ENCODE measurements at regions not wholly inside any gene's neighbourhood (a gene's known extent, or its start where the extent isn't known, plus 50 kb on each side); places are given as distances from the start of the nearest gene placed in this dataset.

DNA sequence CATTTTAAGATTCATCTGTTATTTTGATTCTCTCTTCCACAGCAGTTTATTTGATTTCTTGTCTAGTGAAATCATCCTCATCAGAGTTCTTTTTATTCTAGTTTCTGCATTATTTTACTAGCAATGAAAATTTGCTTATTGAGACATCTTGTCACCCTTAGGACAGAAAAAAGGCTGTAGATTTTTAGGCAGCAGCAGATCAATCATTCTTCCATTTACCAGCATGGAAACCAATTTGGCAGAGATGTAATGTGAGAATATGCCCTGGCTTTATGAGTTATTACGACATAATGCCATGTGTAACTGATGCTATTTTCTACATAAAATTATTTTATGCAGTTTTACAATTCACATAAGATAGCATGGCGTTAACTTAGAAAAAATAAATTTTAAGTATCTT is 688.6 kb upstream of the SLC10A2 start:
- H3K4me1 ChIP-seq, result no peaks in the 10 kb centered on the region
- H3K9me3 ChIP-seq, result no peaks in the 10 kb centered on the region
- H3K27me3 ChIP-seq, result no peaks in the 10 kb centered on the region
- H3K36me3 ChIP-seq, result no peaks in the 10 kb centered on the region
- no peak overlapping the region for H3K27ac ChIP-seq
- intact Hi-C loops (cut with DNase I; ENCODE audit: low total_unique reads), result no loop called here
- no peak overlapping the region for H3K4me3 ChIP-seq
- no peak for DNase-seq
- TF ChIP-seq, protein P1, sequence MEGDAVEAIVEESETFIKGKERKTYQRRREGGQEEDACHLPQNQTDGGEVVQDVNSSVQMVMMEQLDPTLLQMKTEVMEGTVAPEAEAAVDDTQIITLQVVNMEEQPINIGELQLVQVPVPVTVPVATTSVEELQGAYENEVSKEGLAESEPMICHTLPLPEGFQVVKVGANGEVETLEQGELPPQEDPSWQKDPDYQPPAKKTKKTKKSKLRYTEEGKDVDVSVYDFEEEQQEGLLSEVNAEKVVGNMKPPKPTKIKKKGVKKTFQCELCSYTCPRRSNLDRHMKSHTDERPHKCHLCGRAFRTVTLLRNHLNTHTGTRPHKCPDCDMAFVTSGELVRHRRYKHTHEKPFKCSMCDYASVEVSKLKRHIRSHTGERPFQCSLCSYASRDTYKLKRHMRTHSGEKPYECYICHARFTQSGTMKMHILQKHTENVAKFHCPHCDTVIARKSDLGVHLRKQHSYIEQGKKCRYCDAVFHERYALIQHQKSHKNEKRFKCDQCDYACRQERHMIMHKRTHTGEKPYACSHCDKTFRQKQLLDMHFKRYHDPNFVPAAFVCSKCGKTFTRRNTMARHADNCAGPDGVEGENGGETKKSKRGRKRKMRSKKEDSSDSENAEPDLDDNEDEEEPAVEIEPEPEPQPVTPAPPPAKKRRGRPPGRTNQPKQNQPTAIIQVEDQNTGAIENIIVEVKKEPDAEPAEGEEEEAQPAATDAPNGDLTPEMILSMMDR (IDR thresholded peaks at IDR 0.05), result no peak

DNA sequence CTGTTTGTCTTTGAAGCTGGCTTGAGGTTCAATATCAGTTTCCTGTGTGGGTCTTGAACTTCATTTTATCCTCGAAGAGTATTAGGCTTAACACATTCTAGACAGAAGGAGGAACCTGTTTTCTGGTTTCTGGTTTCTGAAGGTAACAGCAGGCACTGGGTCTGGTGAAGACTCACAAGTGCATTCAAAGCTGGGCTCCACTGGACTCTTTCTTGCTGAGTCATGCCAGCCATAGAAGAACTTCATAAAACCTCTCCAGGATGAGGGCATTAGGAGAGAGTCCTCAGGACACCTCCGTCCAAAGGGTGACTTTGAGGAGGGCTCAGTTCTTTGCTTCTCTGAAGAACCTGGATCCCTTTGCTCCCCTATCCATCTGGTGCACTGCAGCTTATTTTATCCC is 668.6 kb upstream of the SLC10A2 start:
- Histone ChIP-seq H3K4me3 (no peak overlapping the region), H3K36me3 (no peaks in the 10 kb centered on the region), H3K27me3 (no peaks in the 10 kb centered on the region), H3K4me1 (no peaks in the 10 kb centered on the region), H3K27ac (no peak overlapping the region), H3K9me3 (no peaks in the 10 kb centered on the region)
- no peak for DNase-seq
- TF ChIP-seq, protein P1 (IDR thresholded peaks at IDR 0.05), result no peak
- intact Hi-C loops (cut with DNase I; ENCODE audit: low total_unique reads), result no loop called here

DNA sequence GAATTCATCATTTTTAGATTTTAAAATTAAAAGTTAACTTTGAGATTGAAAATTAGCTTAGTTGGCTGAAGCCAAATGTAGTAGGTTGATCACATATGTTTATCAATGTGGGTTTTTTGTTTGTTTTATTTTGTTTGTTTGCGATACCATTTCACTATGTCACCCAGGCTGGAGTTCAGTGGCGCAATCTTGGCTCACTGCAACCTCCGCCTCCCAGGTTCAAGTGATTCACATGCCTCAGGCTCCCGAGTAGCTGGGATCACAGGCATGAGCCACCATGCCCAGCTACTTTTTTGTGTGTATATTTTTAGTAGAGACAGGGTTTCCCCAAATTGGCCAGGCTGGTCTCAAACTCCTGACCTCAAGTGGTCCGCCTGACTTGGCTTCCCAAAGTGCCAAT is 665.7 kb upstream of the SLC10A2 start:
- Histone ChIP-seq H3K36me3 (no peaks in the 10 kb centered on the region), H3K9me3 (no peaks in the 10 kb centered on the region), H3K27ac (no peak overlapping the region), H3K4me3 (no peak overlapping the region), H3K4me1 (no peaks in the 10 kb centered on the region), H3K27me3 (no peaks in the 10 kb centered on the region)
- TF ChIP-seq, protein P1 (IDR thresholded peaks at IDR 0.05), result no peak
- DNase-seq, result no peak
- intact Hi-C loops (cut with DNase I; ENCODE audit: low total_unique reads), result no loop called here

DNA sequence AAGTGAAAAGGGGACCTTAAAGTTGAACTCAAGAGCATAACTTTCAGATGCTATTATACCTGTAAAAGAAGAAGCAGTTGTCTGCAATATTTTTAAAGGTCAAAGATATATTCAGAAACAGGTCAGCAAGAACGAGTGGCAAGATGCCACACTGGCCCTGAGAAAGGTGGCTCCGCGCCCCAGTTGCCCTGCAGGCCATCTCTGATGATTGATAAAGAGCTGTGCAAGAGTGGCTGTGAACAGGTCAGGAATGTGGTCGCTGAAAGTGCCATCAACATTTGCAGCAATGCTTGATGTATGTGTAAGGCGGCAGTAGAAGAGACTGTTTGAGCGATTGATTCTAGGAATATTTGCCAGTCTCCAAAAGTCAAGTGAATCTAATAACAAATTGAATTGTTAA is 664.2 kb upstream of the SLC10A2 start:
- no peak for DNase-seq
- Histone ChIP-seq H3K27me3 (no peaks in the 10 kb centered on the region), H3K4me3 (no peak overlapping the region), H3K9me3 (no peaks in the 10 kb centered on the region), H3K27ac (no peak overlapping the region), H3K4me1 (no peaks in the 10 kb centered on the region), H3K36me3 (no peaks in the 10 kb centered on the region)
- intact Hi-C loops (cut with DNase I; ENCODE audit: low total_unique reads), result no loop called here
- TF ChIP-seq, protein P1 (IDR thresholded peaks at IDR 0.05), result no peak

DNA sequence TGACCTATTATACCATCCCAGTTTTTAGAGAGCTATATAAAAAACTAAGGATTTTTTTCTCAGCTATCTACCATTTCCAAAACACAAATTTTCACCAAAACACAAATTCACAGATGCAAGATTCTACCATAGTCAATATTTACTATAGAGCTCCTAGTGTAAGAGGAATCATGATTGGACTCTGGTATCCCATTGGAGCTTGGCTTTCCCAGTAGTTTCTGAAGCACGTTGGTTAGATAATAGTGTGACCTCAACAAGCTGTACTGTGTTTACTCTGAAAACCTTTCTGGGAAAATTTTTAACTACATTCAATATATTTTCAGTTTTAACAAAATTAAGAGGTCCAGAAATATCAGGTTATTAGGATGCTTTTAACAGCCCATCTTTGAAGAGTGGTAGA is 660.6 kb upstream of the SLC10A2 start:
- Histone ChIP-seq H3K36me3 (no peaks in the 10 kb centered on the region), H3K27me3 (no peaks in the 10 kb centered on the region), H3K4me3 (no peak overlapping the region), H3K27ac (no peak overlapping the region), H3K4me1 (no peaks in the 10 kb centered on the region), H3K9me3 (no peaks in the 10 kb centered on the region)
- TF ChIP-seq, protein P1 (IDR thresholded peaks at IDR 0.05), result no peak
- DNase-seq, result no peak
- intact Hi-C loops (cut with DNase I; ENCODE audit: low total_unique reads), result no loop called here

DNA sequence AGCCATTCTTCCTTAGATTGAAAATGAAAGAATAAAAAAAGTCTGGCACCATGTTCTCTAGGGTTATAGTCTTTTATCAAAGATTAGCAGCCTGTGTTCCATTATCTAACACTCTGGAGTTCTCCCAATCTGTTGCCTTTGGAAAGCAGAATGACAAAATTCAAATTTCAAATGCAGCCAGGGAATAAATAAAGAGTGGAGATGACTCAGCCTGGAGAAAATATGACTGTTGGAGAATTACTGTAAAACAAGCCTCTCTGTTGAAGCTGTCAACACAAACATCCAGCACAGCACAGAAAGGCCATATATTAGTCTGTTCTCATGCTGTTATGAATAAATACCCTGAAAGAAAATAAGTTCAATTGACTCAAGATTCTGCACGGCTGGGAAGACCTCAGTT is 650.5 kb upstream of the SLC10A2 start:
- TF ChIP-seq, protein P1 (IDR thresholded peaks at IDR 0.05), result no peak
- Histone ChIP-seq H3K27me3 (no peaks in the 10 kb centered on the region), H3K4me3 (no peak overlapping the region)

More for the DNA sequence above, 650.5 kb upstream of the SLC10A2 start:
- DNase-seq, result no peak
- intact Hi-C loops (cut with DNase I; ENCODE audit: low total_unique reads), result no loop called here
- H3K36me3 ChIP-seq, result no peaks in the 10 kb centered on the region
- H3K27ac ChIP-seq, result no peak overlapping the region
- H3K4me1 ChIP-seq, result no peaks in the 10 kb centered on the region
- H3K9me3 ChIP-seq, result no peaks in the 10 kb centered on the region
